Bronchial epithelial cell (primary cell): ENCODE measurements at regions not wholly inside any gene's neighbourhood (a gene's known extent, or its start where the extent isn't known, plus 50 kb on each side); places are given as distances from the start of the nearest gene placed in this dataset.

Experiments
- DNase-seq: peaks from one replicate; pipeline ENCODE4 v3.0.0-alpha.2; 2010; ENCODE audit warnings: low read depth
- FAIRE-seq: peaks from 2 replicates; lab custom pipeline; 2011; peaks lifted over from hg19 to GRCh38; lab: Jason Lieb, UNC
- H3K27me3 ChIP-seq: 2 replicates; pipeline ENCODE4 v1.5.1; 2011; ENCODE audit warnings: low read length; ENCODE audit not compliant: control insufficient read depth, insufficient read depth
- H3K36me3 ChIP-seq: 2 replicates; pipeline ENCODE4 v1.5.1; 2011; ENCODE audit warnings: low read length; ENCODE audit not compliant: control insufficient read depth, insufficient read depth
- H3K4me3 ChIP-seq: 2 replicates; pipeline ENCODE4 v1.5.1; 2011; ENCODE audit warnings: mild to moderate bottlenecking, low read depth, low read length, control low read depth
- TF ChIP-seq, protein P1 (sequence below): IDR thresholded peaks from 2 replicates; pipeline ENCODE4 v1.5.1; 2011; ENCODE audit warnings: mild to moderate bottlenecking, moderate library complexity, low read length, control low read depth, inconsistent platforms; ENCODE audit not compliant: insufficient read depth, severe bottlenecking

DNA sequence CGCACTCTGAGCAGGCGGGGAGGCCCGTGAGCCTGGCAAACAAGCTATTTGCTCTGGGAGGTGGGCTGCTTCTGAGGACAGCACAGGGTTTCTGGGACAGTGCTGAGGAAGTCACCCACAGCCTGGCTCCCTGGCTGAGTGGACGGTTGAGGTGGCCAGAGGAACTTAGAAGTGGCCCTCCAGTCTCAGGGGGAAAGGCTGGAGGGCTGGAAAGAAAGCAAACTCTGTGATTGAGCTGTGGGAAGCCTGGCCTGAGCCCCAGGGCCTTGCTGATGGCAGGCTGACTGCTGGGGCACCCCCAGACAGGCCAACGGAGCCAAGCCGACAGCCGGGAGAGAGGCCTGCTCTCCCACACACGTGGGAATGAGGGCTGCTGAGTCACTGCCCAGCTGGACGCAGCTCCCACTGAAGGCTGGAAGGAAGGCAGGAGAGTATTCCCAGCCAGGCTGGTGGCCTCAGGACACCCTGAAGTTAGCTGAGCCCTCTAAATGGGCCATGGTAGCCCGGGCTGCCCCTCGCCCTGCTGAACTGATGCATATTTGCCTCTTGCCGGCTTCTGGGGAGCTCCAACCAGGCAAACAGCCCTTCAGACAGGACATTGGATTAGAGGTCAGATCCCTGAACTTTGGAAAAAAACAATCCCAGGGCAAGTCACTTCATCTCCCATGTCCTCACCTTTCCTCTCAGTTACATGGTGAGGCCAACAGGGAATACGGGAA lies 98.0 kb upstream of the TLE3 start:
- FAIRE-seq (peak; percentile 84), DNase-seq (peak; percentile 77)
- H3K27me3 ChIP-seq, result no peaks in the 10 kb centered on the region
- no peak overlapping the region for H3K4me3 ChIP-seq
- no peaks in the 10 kb centered on the region for H3K36me3 ChIP-seq
- TF ChIP-seq, protein P1, sequence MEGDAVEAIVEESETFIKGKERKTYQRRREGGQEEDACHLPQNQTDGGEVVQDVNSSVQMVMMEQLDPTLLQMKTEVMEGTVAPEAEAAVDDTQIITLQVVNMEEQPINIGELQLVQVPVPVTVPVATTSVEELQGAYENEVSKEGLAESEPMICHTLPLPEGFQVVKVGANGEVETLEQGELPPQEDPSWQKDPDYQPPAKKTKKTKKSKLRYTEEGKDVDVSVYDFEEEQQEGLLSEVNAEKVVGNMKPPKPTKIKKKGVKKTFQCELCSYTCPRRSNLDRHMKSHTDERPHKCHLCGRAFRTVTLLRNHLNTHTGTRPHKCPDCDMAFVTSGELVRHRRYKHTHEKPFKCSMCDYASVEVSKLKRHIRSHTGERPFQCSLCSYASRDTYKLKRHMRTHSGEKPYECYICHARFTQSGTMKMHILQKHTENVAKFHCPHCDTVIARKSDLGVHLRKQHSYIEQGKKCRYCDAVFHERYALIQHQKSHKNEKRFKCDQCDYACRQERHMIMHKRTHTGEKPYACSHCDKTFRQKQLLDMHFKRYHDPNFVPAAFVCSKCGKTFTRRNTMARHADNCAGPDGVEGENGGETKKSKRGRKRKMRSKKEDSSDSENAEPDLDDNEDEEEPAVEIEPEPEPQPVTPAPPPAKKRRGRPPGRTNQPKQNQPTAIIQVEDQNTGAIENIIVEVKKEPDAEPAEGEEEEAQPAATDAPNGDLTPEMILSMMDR, result no peak

DNA sequence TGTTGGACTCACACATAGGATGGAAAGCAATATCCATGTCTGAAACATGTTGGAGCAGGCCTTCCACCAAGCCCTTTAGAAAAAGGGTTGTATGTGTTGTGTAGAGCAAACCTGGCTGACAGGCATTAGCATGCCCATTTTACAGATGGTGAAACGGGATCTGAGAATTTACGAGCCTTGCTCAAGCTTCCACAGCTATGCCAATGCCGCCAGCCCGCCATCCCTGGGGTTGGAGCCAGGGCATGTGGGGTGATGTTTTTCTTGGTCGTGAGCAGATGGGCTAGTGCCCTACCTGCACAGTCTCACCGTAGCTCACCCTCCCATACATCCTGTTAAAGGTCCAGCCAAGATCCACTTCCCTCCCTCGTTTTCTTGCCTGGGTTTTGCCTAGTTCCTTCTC lies 97.5 kb upstream of the TLE3 start:
- TF ChIP-seq, protein P1, result no peak
- H3K27me3 ChIP-seq, result no peaks in the 10 kb centered on the region
- DNase-seq (peak; percentile 74), FAIRE-seq (peak; percentile 72)
- H3K36me3 ChIP-seq, result no peaks in the 10 kb centered on the region
- H3K4me3 ChIP-seq, result no peak overlapping the region

DNA sequence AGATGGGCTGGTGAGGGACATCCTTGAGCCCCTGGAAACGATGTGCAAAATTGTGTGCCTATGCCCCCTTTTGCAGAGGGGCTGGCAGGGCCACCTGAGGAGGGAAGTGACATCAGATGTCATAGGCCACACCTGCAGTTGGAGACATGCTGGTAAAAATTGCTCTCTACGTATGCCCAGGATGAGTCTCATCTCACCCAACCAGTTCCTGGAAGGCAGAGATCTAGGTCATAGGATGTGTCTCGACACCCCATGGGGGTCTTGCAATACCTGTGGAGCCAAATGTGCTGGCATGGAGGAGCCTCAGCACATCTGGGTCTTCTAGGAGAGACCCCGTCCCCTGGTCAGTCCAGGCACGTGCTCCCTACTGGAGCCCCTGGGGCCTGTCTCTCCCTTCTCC lies 96.5 kb upstream of the TLE3 start:
- FAIRE-seq, result no peak
- H3K4me3 ChIP-seq, result no peak overlapping the region
- H3K27me3 ChIP-seq, result peaks cover 4% of the 10 kb centered on the region
- TF ChIP-seq, protein P1, result no peak
- no peaks in the 10 kb centered on the region for H3K36me3 ChIP-seq
- no peak for DNase-seq

DNA sequence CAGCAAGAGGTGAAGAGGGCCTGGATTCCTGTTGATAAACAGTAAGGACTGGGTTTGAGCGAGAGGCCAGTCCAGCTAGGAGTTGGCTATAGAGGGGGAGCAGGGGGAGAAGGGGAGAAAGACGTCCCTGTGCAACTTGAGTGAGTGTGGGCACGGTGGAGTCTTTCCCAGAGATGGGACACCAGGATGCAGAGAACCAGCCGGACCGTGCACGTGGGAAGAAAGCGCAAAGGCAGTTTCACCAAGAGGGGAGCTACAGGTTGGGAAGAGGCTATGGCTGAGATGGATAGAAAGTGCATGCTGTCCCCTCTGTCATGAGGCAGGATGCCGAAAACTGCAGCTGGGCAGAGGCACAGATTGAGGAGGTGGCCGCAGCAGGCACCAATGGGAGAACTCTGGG lies 96.0 kb upstream of the TLE3 start:
- DNase-seq, result no peak
- FAIRE-seq, result no peak
- peaks cover 4% of the 10 kb centered on the region for H3K27me3 ChIP-seq
- no peaks in the 10 kb centered on the region for H3K36me3 ChIP-seq
- TF ChIP-seq, protein P1, result no peak
- no peak overlapping the region for H3K4me3 ChIP-seq

DNA sequence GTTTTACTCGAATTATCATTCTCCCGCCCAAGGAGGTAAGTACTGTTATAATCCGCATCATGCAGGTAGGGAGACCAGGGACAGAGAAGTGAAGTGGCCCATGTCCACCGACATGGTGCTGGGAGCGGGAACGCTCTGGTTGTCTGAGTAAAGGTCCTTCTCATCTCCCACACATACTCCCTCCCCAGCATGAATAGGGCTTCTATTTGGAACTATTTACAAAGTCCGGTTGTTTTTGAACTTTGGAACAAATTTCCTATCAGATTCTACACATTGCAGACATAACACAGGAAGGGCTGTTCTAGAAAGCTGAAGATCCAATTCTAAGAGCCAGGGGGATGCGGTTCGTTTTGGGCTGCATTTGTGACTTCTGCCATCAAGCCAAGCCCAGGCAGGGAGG lies 94.8 kb upstream of the TLE3 start:
- no peak for FAIRE-seq
- Histone ChIP-seq H3K4me3 (no peak overlapping the region), H3K27me3 (peaks cover 4% of the 10 kb centered on the region), H3K36me3 (no peaks in the 10 kb centered on the region)
- TF ChIP-seq, protein P1, result no peak
- DNase-seq, result no peak

DNA sequence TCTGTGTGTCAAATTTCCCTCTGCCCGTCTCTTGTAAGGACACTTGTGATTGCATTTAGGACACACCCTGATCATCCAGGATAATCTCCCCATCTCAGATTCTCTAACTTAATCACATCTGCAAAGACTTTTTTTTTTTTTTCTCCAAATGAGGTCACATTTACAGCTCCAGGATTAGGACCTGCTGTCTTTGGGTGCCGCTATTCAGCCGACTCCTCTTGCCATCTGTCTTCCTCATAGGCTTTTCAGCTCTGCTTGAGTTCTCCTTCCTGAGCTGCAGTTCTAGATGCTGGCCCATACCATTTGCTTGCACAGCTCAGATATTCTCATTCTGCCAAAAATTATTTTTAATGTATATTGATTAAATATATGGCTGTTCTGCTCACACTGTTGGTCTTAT lies 94.3 kb upstream of the TLE3 start:
- TF ChIP-seq, protein P1, result no peak
- FAIRE-seq, result no peak
- no peak overlapping the region for H3K4me3 ChIP-seq

More for the DNA sequence above, 94.3 kb upstream of the TLE3 start:
- no peak for DNase-seq
- Histone ChIP-seq H3K36me3 (no peaks in the 10 kb centered on the region), H3K27me3 (peaks cover 4% of the 10 kb centered on the region)
